ENCODE measurements at regions not wholly inside any gene's neighbourhood (a gene's known extent, or its start where the extent isn't known, plus 50 kb on each side); places are given as distances from the start of the nearest gene placed in this dataset.

DNA sequence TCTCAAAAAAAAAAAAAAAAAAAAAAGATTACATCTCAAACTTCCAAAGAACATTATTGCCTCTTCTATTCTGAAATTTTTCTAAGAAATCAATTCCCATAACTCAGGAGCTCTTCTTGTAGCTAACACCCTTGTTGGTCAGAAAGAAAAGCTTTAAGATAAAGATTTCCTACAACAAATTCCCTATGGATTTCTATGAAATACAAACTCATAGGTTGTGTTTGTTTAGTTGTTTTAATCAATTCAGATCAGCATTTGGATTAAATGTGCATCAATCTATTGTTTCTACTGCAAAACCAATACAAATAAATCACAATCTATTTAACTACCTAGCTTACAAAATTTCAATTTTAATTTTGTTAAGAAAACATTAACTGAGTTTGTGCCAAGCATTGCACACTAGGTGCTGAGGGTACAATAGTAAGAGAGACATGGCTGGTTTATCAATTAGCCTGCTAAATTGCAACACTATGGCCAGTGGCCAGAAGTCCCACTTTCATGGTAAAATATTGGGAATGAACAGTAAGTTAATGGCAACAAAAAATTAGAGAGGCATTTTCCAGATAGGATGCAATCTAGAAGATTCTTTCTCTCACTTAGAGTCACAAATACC, 80.2 kb upstream of the MYCN start:
- Histone ChIP-seq H3K9me3 (replicated peaks in 1 of 11) (no peaks in the 10 kb centered on the region), H3K4me3 (no peak overlapping the region), H3K27ac (no peak overlapping the region), H3K4me1 (no peaks in the 10 kb centered on the region), H3K36me3 (no peaks in the 10 kb centered on the region), H3K9ac (no peak overlapping the region), H3K27me3 (no peaks in the 10 kb centered on the region), H4K20me1 (no peaks in the 10 kb centered on the region), H3K4me2 (no peak overlapping the region)
- no peak for TF ChIP-seq Cebpa-rat (IDR thresholded peaks at IDR 0.05)

DNA sequence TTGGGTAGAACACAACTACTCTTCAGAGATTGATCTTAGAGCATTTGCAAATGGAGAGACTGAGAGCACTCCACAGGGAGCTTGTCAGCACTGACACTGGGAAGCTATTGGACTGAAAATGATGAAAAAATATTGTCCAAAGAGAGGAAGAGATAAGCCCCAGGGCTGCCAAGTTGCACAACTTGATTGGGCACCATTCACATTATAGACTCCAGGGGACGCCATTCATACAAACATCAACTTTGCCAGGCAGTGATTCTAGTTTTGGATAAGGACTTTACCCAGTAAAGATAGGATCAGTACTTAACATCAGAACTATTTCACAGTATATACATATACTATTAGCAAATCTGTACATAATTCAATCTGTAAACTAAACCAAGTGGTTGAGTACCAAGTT, 79.6 kb upstream of the MYCN start:
- no peak overlapping the region for H3K4me2 ChIP-seq
- no peak overlapping the region for H3K4me3 ChIP-seq
- no peaks in the 10 kb centered on the region for H4K20me1 ChIP-seq
- no peaks in the 10 kb centered on the region for H3K9me3 ChIP-seq (replicated peaks in 1 of 11)
- H3K4me1 ChIP-seq, result no peaks in the 10 kb centered on the region
- no peaks in the 10 kb centered on the region for H3K27me3 ChIP-seq
- TF ChIP-seq Cebpa-rat (IDR thresholded peaks at IDR 0.05), result no peak
- no peaks in the 10 kb centered on the region for H3K36me3 ChIP-seq
- no peak overlapping the region for H3K27ac ChIP-seq
- H3K9ac ChIP-seq, result no peak overlapping the region

DNA sequence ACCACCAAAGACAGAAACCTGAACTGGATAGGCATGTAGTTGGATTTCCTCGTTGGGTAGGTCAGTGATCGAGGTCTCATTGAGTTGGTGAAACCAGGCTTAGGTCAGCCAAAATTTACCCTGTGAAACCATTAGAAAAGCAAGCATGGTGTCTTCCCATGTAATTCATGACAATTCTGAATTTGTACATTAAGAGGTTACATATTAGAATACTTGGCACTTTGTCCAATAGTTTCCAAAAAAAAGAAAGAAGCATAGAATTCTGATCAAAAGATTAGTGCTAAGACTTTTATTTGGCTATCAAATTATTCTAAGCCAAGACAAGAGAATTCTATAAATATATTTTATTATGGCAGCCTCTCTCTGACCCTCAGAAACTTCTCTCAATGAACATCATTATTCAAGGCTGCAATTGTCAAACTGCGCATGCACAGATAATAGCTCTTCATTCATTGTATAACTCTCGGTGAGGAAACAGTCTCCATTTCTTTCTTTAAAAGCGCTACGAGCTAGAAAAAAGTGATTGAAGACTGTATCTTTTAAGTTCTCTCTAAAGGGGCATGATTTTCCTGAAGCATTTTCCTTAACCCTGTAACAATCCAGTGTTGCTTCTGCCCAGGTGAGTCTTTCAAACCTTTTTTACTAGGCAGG, 79.1 kb upstream of the MYCN start:
- Histone ChIP-seq H4K20me1 (no peaks in the 10 kb centered on the region), H3K27me3 (no peaks in the 10 kb centered on the region), H3K36me3 (no peaks in the 10 kb centered on the region), H3K9ac (no peak overlapping the region), H3K4me1 (no peaks in the 10 kb centered on the region), H3K9me3 (replicated peaks in 1 of 11) (no peaks in the 10 kb centered on the region), H3K4me3 (no peak overlapping the region), H3K27ac (no peak overlapping the region), H3K4me2 (no peak overlapping the region)
- TF ChIP-seq Cebpa-rat (IDR thresholded peaks at IDR 0.05), result no peak

DNA sequence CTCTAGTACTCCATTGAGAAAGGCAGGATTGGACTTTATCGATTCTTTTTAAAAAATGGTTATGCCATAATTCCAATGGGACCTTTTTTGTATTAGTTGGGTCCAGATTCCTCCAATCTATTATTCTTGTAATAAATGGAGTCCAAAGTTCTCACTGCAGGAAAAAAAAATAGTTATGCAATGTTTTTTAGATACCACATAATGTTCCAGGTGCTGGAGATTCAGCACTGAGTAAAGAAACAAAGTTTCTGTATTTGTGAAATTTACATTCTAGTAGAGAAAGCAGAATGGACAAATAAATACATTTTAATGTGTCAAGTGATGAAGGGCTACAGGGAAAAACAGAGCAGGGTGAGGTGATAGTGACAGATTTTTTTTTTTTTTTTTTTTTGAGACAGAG, 78.5 kb upstream of the MYCN start:
- Histone ChIP-seq H4K20me1 (no peaks in the 10 kb centered on the region), H3K27ac (no peak overlapping the region), H3K4me3 (no peak overlapping the region), H3K27me3 (no peaks in the 10 kb centered on the region), H3K36me3 (no peaks in the 10 kb centered on the region), H3K9me3 (replicated peaks in 1 of 11) (peaks cover 0 to 3% (median 0%) of the 10 kb centered on the region in 11 experiments; a peak in 2 of 22 replicates), H3K4me2 (no peak overlapping the region), H3K4me1 (no peaks in the 10 kb centered on the region), H3K9ac (no peak overlapping the region)
- no peak for TF ChIP-seq Cebpa-rat (IDR thresholded peaks at IDR 0.05)

DNA sequence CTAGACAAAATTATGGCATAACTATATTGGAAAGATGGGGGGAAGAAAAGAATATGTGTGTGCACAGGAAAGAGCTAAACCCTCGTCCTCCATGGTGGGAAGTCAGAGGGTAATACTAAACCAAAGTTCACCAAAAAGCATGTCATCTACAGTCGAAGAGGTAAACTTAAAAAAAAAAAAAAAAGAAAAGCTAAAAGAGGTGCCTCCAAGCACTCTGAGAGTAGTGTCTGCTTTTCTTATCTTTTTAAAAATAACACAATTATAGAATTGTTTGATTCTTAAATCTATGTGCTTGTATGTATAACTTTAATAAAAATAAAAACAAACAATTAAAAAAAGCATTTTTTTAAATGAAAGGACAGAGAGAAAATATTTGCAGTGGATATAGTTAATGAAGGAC, 77.3 kb upstream of the MYCN start:
- H3K4me1 ChIP-seq, result no peaks in the 10 kb centered on the region
- no peak for TF ChIP-seq Cebpa-rat (IDR thresholded peaks at IDR 0.05)
- H3K27me3 ChIP-seq, result no peaks in the 10 kb centered on the region
- peaks cover 7 to 13% (median 9%) of the 10 kb centered on the region in 11 experiments; a peak in 16 of 22 replicates for H3K9me3 ChIP-seq (replicated peaks in 1 of 11)
- H3K9ac ChIP-seq, result no peak overlapping the region
- no peak overlapping the region for H3K4me2 ChIP-seq
- H4K20me1 ChIP-seq, result no peaks in the 10 kb centered on the region
- no peak overlapping the region for H3K27ac ChIP-seq
- no peak overlapping the region for H3K4me3 ChIP-seq
- no peaks in the 10 kb centered on the region for H3K36me3 ChIP-seq

DNA sequence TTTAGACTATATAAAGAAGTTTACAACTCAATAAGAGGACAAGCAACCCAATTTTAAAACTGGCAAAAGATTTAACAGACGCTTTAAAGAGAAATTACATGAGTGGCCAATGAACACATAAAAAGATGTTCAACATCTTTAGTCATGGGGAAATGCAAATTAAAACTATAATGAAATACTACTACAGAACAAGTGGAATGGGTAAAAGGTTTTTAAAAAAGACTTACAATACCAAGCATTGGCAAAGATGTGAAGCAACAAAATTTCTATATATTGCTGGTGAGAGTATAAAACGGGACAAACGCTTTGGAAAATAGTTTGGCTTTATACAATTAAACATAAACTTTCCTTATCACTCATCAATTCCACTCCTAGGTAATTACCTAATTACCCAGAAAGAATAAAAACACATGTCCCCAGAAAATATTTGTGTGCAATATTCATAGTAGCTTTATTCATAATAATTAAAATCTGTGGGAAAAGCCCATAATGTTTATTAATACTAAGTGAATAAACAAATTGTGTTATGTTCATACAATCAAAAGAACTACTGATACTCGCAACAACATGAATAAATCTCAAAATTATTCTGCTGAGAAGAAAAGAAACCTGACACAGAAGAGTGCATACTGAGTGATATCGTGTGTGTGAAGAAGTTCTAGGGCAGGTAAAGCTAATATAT, 76.7 kb upstream of the MYCN start:
- H3K4me1 ChIP-seq, result no peaks in the 10 kb centered on the region
- H3K36me3 ChIP-seq, result no peaks in the 10 kb centered on the region
- H3K27ac ChIP-seq, result no peak overlapping the region
- no peak for TF ChIP-seq Cebpa-rat (IDR thresholded peaks at IDR 0.05)
- H3K4me3 ChIP-seq, result no peak overlapping the region
- H3K4me2 ChIP-seq, result no peak overlapping the region
- no peaks in the 10 kb centered on the region for H4K20me1 ChIP-seq
- no peaks in the 10 kb centered on the region for H3K27me3 ChIP-seq
- H3K9ac ChIP-seq, result no peak overlapping the region
- peaks cover 7 to 13% (median 9%) of the 10 kb centered on the region in 11 experiments; a peak in 16 of 22 replicates for H3K9me3 ChIP-seq (replicated peaks in 1 of 11)

DNA sequence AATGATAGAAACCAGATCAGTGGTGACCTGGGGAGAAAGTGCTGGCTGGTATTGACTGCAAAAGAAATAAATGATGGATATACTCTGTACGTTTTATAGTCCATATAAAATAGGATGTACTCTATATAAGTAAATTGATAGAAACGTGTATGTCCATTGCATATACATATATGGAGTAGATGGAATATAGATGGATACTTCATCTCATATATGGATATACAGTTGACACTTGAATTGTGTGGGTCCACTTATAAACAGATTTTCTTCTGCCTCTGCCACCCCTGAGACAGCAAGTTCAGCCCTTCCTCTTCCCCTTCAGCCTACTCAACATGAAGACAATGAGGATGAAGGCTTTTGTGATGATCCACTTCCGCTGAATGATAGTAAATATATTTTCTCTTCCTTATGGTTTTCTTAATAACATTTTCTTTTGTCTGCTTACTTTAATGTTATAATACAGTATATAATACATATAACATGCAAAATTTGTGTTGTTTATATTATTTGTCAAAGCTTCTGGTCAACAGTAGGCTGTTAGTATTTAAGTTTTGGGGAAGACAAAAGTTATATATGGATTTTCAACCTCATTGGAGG, 76.1 kb upstream of the MYCN start:
- H3K4me3 ChIP-seq, result no peak overlapping the region
- no peaks in the 10 kb centered on the region for H3K36me3 ChIP-seq
- H4K20me1 ChIP-seq, result no peaks in the 10 kb centered on the region
- H3K27me3 ChIP-seq, result no peaks in the 10 kb centered on the region
- no peak for TF ChIP-seq Cebpa-rat (IDR thresholded peaks at IDR 0.05)
- H3K4me2 ChIP-seq, result no peak overlapping the region
- H3K9ac ChIP-seq, result no peak overlapping the region
- no peak overlapping the region for H3K27ac ChIP-seq
- H3K9me3 ChIP-seq (replicated peaks in 1 of 11), result peaks cover 7 to 13% (median 9%) of the 10 kb centered on the region in 11 experiments; a peak in 16 of 22 replicates
- no peaks in the 10 kb centered on the region for H3K4me1 ChIP-seq

DNA sequence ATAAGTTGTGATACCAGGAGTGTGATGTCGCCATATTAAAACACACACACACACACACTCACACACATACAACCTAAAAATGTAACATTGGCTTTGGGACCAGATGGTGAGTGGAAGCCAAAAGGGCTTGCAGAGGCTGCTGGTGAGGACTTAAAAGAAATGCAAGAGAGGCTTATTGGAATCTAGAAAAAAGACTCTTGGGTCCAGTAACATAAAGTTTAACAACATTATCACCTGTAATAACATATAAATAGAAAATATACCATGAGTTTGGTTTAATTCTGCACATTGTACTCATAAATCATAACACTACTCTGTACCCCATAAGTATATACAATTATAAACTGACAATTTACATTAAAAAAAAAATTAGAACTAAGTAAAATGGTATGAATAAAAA, 74.4 kb upstream of the MYCN start:
- H3K36me3 ChIP-seq, result no peaks in the 10 kb centered on the region
- peaks cover 11 to 17% (median 14%) of the 10 kb centered on the region in 11 experiments for H3K9me3 ChIP-seq (replicated peaks in 1 of 11)
- H3K27me3 ChIP-seq, result no peaks in the 10 kb centered on the region
- no peak overlapping the region for H3K9ac ChIP-seq
- H3K4me1 ChIP-seq, result no peaks in the 10 kb centered on the region
- no peak overlapping the region for H3K27ac ChIP-seq
- no peak overlapping the region for H3K4me2 ChIP-seq
- TF ChIP-seq Cebpa-rat (IDR thresholded peaks at IDR 0.05), result no peak
- H3K4me3 ChIP-seq, result no peak overlapping the region
- no peaks in the 10 kb centered on the region for H4K20me1 ChIP-seq

DNA sequence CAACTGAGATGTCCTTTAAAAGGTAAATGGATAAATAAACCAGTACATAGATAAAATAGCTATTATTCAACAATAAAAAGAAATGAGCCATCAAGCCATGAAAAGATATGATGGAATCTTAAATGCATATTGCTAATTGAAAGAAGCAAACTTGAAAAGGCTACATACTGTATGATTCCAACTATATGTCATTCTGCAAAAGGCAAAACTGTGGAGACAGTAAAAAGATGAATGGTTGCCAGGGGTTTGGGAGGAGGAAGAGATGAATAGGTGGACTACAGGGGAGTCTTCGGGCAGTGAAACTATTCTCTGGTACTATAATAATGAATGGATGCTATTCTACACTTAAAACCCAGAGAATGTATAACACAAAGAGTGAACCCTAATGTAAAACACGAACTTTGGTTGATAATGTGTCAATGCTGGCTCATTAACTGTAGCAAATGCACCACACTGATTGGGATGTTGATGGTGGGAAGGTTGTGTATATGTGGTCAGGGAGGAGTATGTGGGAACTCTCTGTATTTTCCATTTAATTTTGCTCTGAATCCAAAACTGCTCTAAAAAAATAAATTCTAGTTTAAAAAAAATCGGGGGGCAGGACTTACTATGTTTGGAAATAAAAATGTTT, 73.7 kb upstream of the MYCN start:
- H3K9me3 ChIP-seq (replicated peaks in 1 of 11), result peaks cover 19 to 24% (median 21%) of the 10 kb centered on the region in 11 experiments
- no peaks in the 10 kb centered on the region for H4K20me1 ChIP-seq
- no peak overlapping the region for H3K27ac ChIP-seq
- no peak overlapping the region for H3K9ac ChIP-seq
- TF ChIP-seq Cebpa-rat (IDR thresholded peaks at IDR 0.05), result no peak
- H3K4me2 ChIP-seq, result no peak overlapping the region
- no peak overlapping the region for H3K4me3 ChIP-seq
- no peaks in the 10 kb centered on the region for H3K27me3 ChIP-seq
- H3K4me1 ChIP-seq, result no peaks in the 10 kb centered on the region
- H3K36me3 ChIP-seq, result no peaks in the 10 kb centered on the region
